Calu3 (cell line): ENCODE measurements at regions not wholly inside any gene's neighbourhood (a gene's known extent, or its start where the extent isn't known, plus 50 kb on each side); places are given as distances from the start of the nearest gene placed in this dataset.

ENCODE experiments used
- BruUV-seq: library from RNA; stranded (reverse); fragments of 400-500 nt; replicated peaks from 2 replicates; lab custom pipeline; 2021; lab: Mats Ljungman, UMichigan
- CTCF ChIA-PET: fragments of 300-600 bp; sonication (Branson Sonifier 250); formaldehyde crosslinking; loops from one replicate; lab custom pipeline; 2022; ENCODE audit warnings: antibody characterized with exemption; lab: Charles Lee
- DNase-seq: peaks from one replicate; pipeline ENCODE4 v3.0.0; 2022
- H3K27ac Mint-ChIP-seq: one replicate; pipeline ENCODE4 v1.8.0; 2022; ENCODE audit warnings: mixed read lengths; ENCODE audit not compliant: unreplicated experiment
- H3K27me3 Mint-ChIP-seq: one replicate; pipeline ENCODE4 v1.8.0; 2022; ENCODE audit warnings: mixed read lengths; ENCODE audit not compliant: unreplicated experiment
- H3K36me3 Mint-ChIP-seq: one replicate; pipeline ENCODE4 v1.8.0; 2022; ENCODE audit warnings: mild to moderate bottlenecking, moderate library complexity, mixed read lengths; ENCODE audit not compliant: insufficient read depth, unreplicated experiment
- H3K4me1 Mint-ChIP-seq: one replicate; pipeline ENCODE4 v1.8.0; 2022; ENCODE audit warnings: mild to moderate bottlenecking, low read depth, mixed read lengths; ENCODE audit not compliant: unreplicated experiment
- H3K4me3 Mint-ChIP-seq: one replicate; pipeline ENCODE4 v1.8.0; 2022; ENCODE audit warnings: mild to moderate bottlenecking, low read depth, moderate library complexity, mixed read lengths; ENCODE audit not compliant: unreplicated experiment
- H3K9me3 Mint-ChIP-seq: one replicate; pipeline ENCODE4 v1.8.0; 2022; ENCODE audit warnings: low read depth, mixed read lengths; ENCODE audit not compliant: unreplicated experiment
- intact Hi-C: fragments of 100-400 bp; cut with micrococcal nuclease; formaldehyde crosslinking; loops from one replicate; pipeline ENCODE4 v1.10.0; 2022; ENCODE audit not compliant: unreplicated experiment
- TF ChIP-seq, protein P1 (sequence below): fragments of 200-600 bp; IDR thresholded peaks from one replicate; pipeline ENCODE4 v1.8.0; 2022; ENCODE audit warnings: antibody characterized with exemption; ENCODE audit not compliant: unreplicated experiment

DNA sequence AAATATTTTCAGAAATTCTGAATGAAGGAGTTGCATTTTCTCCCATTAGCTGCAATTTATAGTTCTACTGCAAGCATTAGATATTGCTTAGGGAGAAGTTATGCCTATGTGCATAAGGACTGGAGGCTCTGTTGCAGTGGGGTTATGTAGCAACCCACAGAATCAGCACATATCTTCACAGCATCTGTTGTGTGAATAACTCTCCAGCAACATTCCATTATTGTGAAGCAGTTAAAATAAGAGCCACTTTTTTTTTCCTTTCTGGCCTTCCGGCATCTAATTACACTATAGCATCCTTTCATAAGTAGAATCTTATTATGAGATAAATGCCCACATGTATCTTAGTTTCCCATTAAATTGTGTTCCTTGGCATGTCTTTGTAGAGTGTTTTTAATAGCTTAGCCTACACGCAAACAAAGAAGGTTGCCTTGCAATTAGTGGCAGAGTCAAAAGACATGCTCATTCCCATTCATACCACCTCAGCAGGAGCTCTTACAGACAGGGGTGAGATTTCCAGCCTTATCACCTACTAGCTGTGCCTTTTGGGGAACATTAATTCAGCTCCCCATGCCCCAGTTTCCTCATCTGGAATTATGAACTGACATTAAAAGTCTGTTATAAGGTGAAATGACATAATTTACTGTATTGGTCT lies 596.0 kb upstream of the GOT2 start:
- DNase-seq, result no peak
- intact Hi-C loops, result no loop called here
- TF ChIP-seq, protein P1, sequence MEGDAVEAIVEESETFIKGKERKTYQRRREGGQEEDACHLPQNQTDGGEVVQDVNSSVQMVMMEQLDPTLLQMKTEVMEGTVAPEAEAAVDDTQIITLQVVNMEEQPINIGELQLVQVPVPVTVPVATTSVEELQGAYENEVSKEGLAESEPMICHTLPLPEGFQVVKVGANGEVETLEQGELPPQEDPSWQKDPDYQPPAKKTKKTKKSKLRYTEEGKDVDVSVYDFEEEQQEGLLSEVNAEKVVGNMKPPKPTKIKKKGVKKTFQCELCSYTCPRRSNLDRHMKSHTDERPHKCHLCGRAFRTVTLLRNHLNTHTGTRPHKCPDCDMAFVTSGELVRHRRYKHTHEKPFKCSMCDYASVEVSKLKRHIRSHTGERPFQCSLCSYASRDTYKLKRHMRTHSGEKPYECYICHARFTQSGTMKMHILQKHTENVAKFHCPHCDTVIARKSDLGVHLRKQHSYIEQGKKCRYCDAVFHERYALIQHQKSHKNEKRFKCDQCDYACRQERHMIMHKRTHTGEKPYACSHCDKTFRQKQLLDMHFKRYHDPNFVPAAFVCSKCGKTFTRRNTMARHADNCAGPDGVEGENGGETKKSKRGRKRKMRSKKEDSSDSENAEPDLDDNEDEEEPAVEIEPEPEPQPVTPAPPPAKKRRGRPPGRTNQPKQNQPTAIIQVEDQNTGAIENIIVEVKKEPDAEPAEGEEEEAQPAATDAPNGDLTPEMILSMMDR, result no peak
- Mint-ChIP-seq H3K4me1 (no peaks in the 10 kb centered on the region), H3K27me3 (no peaks in the 10 kb centered on the region), H3K27ac (no peak overlapping the region), H3K9me3 (peaks cover 13% of the 10 kb centered on the region), H3K4me3 (no peak overlapping the region), H3K36me3 (no peaks in the 10 kb centered on the region)
- BruUV-seq, result no TSS peak
- CTCF ChIA-PET, result no interaction called here

DNA sequence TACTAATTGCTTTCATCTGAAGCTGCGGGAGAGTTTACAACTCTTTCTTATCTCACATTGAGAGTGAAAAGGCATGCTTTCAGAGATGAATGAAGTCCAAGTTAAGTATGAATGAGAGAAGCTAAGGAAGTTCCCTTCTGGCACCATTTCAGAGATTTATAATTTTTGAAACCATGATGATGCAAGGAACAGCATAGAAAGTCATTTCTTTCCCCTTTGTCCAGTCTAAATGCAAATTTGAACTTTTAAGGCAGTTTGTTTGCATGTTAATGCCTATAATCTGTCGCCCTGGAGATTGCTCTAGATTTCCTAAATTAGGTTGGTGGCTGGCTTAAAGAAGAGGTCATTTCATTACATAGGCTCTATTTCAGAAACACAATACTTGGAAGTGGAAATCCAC lies 594.8 kb upstream of the GOT2 start:
- no peak overlapping the region for H3K27ac Mint-ChIP-seq
- TF ChIP-seq, protein P1, result no peak
- intact Hi-C loops, result no loop called here
- no peaks in the 10 kb centered on the region for H3K4me1 Mint-ChIP-seq
- no TSS peak for BruUV-seq
- H3K27me3 Mint-ChIP-seq, result no peaks in the 10 kb centered on the region
- H3K9me3 Mint-ChIP-seq, result peaks cover 19% of the 10 kb centered on the region
- H3K4me3 Mint-ChIP-seq, result no peak overlapping the region
- no peak for DNase-seq
- H3K36me3 Mint-ChIP-seq, result no peaks in the 10 kb centered on the region
- CTCF ChIA-PET, result no interaction called here

DNA sequence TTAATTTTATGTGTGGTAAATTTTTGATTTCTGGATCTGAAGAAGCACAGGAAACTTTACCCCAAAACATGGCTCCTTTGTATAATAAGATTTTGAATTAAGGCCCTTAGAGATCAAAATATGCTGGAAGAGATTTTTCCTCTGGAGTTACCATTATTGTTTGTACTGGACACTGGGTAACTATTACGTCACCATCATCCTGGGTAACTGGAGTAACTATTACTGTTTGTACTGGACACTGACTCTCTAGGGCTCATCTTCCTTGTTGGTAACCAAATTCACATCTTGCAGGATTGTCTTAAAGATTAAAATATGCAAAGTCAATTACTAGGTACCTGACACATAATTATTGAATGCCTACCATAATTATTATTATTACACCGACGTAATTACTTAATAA lies 593.8 kb upstream of the GOT2 start:
- Mint-ChIP-seq H3K36me3 (no peaks in the 10 kb centered on the region), H3K27me3 (no peaks in the 10 kb centered on the region), H3K4me3 (no peak overlapping the region), H3K4me1 (no peaks in the 10 kb centered on the region), H3K27ac (no peak overlapping the region), H3K9me3 (peaks cover 17% of the 10 kb centered on the region)
- DNase-seq, result no peak
- no TSS peak for BruUV-seq
- TF ChIP-seq, protein P1, result no peak
- CTCF ChIA-PET, result no interaction called here
- intact Hi-C loops, result no loop called here

DNA sequence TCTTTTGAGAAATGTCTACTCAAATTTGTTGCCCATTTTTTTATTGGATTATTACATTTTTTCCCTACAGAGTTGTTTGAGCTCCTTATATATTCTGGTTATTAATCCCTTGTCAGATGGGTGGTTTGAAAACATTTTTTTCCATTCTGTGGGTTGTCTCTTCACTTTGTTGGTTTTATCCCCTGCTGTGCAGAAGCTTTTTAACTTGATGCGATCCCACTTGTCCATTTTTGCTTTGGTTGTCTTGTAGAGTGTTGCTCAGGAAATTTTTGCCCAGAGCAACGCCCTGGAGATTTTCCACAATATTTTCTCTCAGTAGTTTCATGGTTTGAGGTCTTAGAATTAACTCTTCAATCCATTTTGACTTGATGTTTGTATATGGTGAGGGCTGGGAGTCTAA lies 592.8 kb upstream of the GOT2 start:
- no peaks in the 10 kb centered on the region for H3K36me3 Mint-ChIP-seq
- no peak overlapping the region for H3K27ac Mint-ChIP-seq
- no peak for DNase-seq
- no peaks in the 10 kb centered on the region for H3K4me1 Mint-ChIP-seq
- no peaks in the 10 kb centered on the region for H3K27me3 Mint-ChIP-seq
- CTCF ChIA-PET, result no interaction called here
- BruUV-seq, result no TSS peak
- TF ChIP-seq, protein P1, result no peak
- peaks cover 13% of the 10 kb centered on the region for H3K9me3 Mint-ChIP-seq
- H3K4me3 Mint-ChIP-seq, result no peak overlapping the region
- intact Hi-C loops, result no loop called here
